H1 (cell line): ENCODE measurements at regions not wholly inside any gene's neighbourhood (a gene's known extent, or its start where the extent isn't known, plus 50 kb on each side); places are given as distances from the start of the nearest gene placed in this dataset.

Source experiments
- CBX5 ChIP-seq: fragments of 300-800, 300-1000 bp; sonication (generic); IDR thresholded peaks from 2 replicates; pipeline ENCODE4 v1.7.1; 2016; ENCODE audit warnings: antibody characterized with exemption, low read length, low read depth
- CEBPB ChIP-seq: IDR thresholded peaks from 2 replicates; pipeline ENCODE4 v1.6.1; 2012; ENCODE audit warnings: low read depth, low read length
- JUN ChIP-seq: IDR thresholded peaks from 2 replicates; pipeline ENCODE4 v1.6.1; 2011; ENCODE audit warnings: low read depth, mild to moderate bottlenecking, improper control_type of control experiment, low read length
- JUND ChIP-seq: IDR thresholded peaks from 2 replicates; pipeline ENCODE4 v1.6.1; 2011; ENCODE audit warnings: mild to moderate bottlenecking, improper control_type of control experiment, low read length
- KDM1A ChIP-seq: fragments of 200-600, 300-600 bp; sonication (generic); IDR thresholded peaks from 2 replicates; pipeline ENCODE4 v1.7.1; 2016; ENCODE audit warnings: mild to moderate bottlenecking, low read length, borderline replicate concordance
- KDM4A ChIP-seq: IDR thresholded peaks from one replicate; pipeline ENCODE4 v1.7.1; 2012; ENCODE audit warnings: low read depth, mild to moderate bottlenecking, moderate library complexity, low read length, inconsistent platforms; ENCODE audit not compliant: severe bottlenecking
- TF ChIP-seq, protein P1 (sequence below): fragments of 300-600 bp; sonication (generic); IDR thresholded peaks from 2 replicates; pipeline ENCODE4 v1.7.1; 2012; ENCODE audit warnings: low read length, moderate library complexity, mild to moderate bottlenecking, inconsistent platforms; ENCODE audit not compliant: insufficient replicate concordance
- TF ChIP-seq, protein P2 (sequence below), 3 experiments: IDR thresholded peaks; 1 replicate in 2 of 3; 2 replicates in 1 of 3; pipeline versions ENCODE4 v1.5.1 to v1.6.1; 2011; ENCODE audit warnings: low read length in 3 of 3, mild to moderate bottlenecking in 3 of 3, inconsistent platforms in 2 of 3, low read depth in 1 of 3, moderate library complexity in 1 of 3; ENCODE audit not compliant: insufficient read depth in 1 of 3; ENCODE audit errors: control extremely low read depth in 1 of 3

DNA sequence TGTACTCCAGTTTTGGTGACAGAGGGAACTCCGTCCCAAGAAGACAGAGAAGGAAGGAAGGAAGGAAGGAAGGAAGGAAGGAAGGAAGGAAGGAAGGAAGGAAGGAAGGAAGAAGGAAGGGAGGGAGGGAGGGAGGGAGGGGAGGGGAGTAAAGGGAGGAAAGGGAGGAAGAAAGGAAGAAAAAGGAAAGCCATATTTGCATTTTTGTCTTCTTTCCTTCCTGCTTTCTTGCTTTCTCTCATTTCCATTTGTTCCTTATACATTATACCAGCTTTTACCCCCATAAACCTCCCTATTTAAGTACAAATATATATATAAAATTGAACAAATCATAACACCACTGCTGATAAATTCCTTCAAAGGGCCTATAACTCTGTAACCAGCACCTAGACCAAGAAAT lies 151.8 kb downstream of the SMC2 start (continued):
- TF ChIP-seq, protein P1, sequence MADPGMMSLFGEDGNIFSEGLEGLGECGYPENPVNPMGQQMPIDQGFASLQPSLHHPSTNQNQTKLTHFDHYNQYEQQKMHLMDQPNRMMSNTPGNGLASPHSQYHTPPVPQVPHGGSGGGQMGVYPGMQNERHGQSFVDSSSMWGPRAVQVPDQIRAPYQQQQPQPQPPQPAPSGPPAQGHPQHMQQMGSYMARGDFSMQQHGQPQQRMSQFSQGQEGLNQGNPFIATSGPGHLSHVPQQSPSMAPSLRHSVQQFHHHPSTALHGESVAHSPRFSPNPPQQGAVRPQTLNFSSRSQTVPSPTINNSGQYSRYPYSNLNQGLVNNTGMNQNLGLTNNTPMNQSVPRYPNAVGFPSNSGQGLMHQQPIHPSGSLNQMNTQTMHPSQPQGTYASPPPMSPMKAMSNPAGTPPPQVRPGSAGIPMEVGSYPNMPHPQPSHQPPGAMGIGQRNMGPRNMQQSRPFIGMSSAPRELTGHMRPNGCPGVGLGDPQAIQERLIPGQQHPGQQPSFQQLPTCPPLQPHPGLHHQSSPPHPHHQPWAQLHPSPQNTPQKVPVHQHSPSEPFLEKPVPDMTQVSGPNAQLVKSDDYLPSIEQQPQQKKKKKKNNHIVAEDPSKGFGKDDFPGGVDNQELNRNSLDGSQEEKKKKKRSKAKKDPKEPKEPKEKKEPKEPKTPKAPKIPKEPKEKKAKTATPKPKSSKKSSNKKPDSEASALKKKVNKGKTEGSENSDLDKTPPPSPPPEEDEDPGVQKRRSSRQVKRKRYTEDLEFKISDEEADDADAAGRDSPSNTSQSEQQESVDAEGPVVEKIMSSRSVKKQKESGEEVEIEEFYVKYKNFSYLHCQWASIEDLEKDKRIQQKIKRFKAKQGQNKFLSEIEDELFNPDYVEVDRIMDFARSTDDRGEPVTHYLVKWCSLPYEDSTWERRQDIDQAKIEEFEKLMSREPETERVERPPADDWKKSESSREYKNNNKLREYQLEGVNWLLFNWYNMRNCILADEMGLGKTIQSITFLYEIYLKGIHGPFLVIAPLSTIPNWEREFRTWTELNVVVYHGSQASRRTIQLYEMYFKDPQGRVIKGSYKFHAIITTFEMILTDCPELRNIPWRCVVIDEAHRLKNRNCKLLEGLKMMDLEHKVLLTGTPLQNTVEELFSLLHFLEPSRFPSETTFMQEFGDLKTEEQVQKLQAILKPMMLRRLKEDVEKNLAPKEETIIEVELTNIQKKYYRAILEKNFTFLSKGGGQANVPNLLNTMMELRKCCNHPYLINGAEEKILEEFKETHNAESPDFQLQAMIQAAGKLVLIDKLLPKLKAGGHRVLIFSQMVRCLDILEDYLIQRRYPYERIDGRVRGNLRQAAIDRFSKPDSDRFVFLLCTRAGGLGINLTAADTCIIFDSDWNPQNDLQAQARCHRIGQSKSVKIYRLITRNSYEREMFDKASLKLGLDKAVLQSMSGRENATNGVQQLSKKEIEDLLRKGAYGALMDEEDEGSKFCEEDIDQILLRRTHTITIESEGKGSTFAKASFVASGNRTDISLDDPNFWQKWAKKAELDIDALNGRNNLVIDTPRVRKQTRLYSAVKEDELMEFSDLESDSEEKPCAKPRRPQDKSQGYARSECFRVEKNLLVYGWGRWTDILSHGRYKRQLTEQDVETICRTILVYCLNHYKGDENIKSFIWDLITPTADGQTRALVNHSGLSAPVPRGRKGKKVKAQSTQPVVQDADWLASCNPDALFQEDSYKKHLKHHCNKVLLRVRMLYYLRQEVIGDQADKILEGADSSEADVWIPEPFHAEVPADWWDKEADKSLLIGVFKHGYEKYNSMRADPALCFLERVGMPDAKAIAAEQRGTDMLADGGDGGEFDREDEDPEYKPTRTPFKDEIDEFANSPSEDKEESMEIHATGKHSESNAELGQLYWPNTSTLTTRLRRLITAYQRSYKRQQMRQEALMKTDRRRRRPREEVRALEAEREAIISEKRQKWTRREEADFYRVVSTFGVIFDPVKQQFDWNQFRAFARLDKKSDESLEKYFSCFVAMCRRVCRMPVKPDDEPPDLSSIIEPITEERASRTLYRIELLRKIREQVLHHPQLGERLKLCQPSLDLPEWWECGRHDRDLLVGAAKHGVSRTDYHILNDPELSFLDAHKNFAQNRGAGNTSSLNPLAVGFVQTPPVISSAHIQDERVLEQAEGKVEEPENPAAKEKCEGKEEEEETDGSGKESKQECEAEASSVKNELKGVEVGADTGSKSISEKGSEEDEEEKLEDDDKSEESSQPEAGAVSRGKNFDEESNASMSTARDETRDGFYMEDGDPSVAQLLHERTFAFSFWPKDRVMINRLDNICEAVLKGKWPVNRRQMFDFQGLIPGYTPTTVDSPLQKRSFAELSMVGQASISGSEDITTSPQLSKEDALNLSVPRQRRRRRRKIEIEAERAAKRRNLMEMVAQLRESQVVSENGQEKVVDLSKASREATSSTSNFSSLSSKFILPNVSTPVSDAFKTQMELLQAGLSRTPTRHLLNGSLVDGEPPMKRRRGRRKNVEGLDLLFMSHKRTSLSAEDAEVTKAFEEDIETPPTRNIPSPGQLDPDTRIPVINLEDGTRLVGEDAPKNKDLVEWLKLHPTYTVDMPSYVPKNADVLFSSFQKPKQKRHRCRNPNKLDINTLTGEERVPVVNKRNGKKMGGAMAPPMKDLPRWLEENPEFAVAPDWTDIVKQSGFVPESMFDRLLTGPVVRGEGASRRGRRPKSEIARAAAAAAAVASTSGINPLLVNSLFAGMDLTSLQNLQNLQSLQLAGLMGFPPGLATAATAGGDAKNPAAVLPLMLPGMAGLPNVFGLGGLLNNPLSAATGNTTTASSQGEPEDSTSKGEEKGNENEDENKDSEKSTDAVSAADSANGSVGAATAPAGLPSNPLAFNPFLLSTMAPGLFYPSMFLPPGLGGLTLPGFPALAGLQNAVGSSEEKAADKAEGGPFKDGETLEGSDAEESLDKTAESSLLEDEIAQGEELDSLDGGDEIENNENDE: no peak
- TF ChIP-seq CEBPB (no peak), JUND (no peak), CBX5 (no peak), JUN (no peak), KDM4A (no peak), KDM1A (no peak)
- TF ChIP-seq, protein P2, sequence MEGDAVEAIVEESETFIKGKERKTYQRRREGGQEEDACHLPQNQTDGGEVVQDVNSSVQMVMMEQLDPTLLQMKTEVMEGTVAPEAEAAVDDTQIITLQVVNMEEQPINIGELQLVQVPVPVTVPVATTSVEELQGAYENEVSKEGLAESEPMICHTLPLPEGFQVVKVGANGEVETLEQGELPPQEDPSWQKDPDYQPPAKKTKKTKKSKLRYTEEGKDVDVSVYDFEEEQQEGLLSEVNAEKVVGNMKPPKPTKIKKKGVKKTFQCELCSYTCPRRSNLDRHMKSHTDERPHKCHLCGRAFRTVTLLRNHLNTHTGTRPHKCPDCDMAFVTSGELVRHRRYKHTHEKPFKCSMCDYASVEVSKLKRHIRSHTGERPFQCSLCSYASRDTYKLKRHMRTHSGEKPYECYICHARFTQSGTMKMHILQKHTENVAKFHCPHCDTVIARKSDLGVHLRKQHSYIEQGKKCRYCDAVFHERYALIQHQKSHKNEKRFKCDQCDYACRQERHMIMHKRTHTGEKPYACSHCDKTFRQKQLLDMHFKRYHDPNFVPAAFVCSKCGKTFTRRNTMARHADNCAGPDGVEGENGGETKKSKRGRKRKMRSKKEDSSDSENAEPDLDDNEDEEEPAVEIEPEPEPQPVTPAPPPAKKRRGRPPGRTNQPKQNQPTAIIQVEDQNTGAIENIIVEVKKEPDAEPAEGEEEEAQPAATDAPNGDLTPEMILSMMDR (IDR thresholded peaks at IDR 0.05; ENCODE audit: control extremely low read depth in 1 of 3, insufficient read depth in 1 of 3, low read depth in 1 of 3, low read length in 3 of 3): no peak
